Parathyroid adenoma (tissue), 2 donors: ENCODE measurements at regions not wholly inside any gene's neighbourhood (a gene's known extent, or its start where the extent isn't known, plus 50 kb on each side); places are given as distances from the start of the nearest gene placed in this dataset.

Source experiments
- H2AFZ ChIP-seq: fragments of 300-600 bp; sonication (generic); one replicate; pipeline ENCODE4 v1.7.0; 2017; ENCODE audit warnings: antibody characterized with exemption, mild to moderate bottlenecking
- H3K27ac ChIP-seq: fragments of 300-600 bp; sonication (generic); one replicate; pipeline ENCODE4 v1.7.0; 2017
- H3K27me3 ChIP-seq: fragments of 300-600 bp; sonication (generic); one replicate; pipeline ENCODE4 v1.7.0; 2017; ENCODE audit warnings: low read length; ENCODE audit not compliant: control insufficient read depth, insufficient read depth
- H3K36me3 ChIP-seq: fragments of 300-600 bp; sonication (generic); one replicate; pipeline ENCODE4 v1.7.0; 2017; ENCODE audit warnings: low read length; ENCODE audit not compliant: control insufficient read depth, insufficient read depth
- H3K4me1 ChIP-seq: fragments of 300-600 bp; sonication (generic); one replicate; pipeline ENCODE4 v1.7.0; 2017; ENCODE audit warnings: control low read depth
- H3K4me2 ChIP-seq: fragments of 300-600 bp; sonication (generic); one replicate; pipeline ENCODE4 v1.7.0; 2017; ENCODE audit warnings: low read length
- H3K4me3 ChIP-seq: fragments of 300-600 bp; sonication (generic); one replicate; pipeline ENCODE4 v1.7.0; 2017; ENCODE audit warnings: low read depth, low read length
- H3K79me2 ChIP-seq: fragments of 300-600 bp; sonication (generic); one replicate; pipeline ENCODE4 v1.7.0; 2017; ENCODE audit warnings: control low read depth
- H3K9ac ChIP-seq: fragments of 300-600 bp; sonication (generic); one replicate; pipeline ENCODE4 v1.7.0; 2017; ENCODE audit warnings: mild to moderate bottlenecking
- H3K9me3 ChIP-seq: fragments of 300-600 bp; sonication (generic); one replicate; pipeline ENCODE4 v1.7.0; 2017; ENCODE audit warnings: low read length; ENCODE audit not compliant: control insufficient read depth
- TF ChIP-seq, protein P1 (sequence below): fragments of 300-600 bp; sonication (generic); IDR thresholded peaks from one replicate; pipeline ENCODE4 v1.7.0; 2017; ENCODE audit warnings: antibody characterized with exemption, mild to moderate bottlenecking
- donor health status: primary hyperparathyroidism.

DNA sequence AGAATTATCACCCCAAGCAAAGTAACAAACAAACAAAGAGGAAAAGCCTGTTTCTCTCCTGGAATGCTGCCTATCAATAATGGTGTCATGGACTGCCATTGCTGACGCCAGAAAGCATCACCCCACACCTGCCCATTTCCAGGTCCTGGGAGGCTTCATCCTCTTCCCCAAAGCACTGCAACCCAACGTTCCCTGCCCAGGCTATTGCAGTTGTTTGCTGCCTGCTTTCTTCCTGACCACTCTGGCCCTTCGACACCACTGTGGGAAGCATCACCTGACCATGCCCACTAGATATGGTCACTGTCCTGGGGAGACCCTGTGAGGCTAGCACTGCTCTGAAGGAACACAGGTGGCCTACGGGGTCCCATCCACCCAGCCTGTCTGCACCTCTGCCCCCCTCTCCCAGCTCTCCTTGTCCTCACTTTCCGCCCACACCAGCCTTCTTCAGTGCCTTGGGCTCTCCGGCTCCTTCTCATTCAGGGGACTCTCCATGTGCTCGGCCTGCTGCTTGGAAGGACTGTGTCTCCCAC, 439.6 kb downstream of the GLRX3 start:
- H3K9ac ChIP-seq = no peak overlapping the region
- H3K4me1 ChIP-seq = no peaks in the 10 kb centered on the region
- H3K36me3 ChIP-seq = no peaks in the 10 kb centered on the region
- no peaks in the 10 kb centered on the region for H3K9me3 ChIP-seq
- no peak overlapping the region for H3K4me2 ChIP-seq
- no peaks in the 10 kb centered on the region for H3K27me3 ChIP-seq
- H3K4me3 ChIP-seq = no peak overlapping the region
- no peaks in the 10 kb centered on the region for H3K79me2 ChIP-seq
- no peak overlapping the region for H3K27ac ChIP-seq
- H2AFZ ChIP-seq = no peak overlapping the region
- TF ChIP-seq, protein P1, sequence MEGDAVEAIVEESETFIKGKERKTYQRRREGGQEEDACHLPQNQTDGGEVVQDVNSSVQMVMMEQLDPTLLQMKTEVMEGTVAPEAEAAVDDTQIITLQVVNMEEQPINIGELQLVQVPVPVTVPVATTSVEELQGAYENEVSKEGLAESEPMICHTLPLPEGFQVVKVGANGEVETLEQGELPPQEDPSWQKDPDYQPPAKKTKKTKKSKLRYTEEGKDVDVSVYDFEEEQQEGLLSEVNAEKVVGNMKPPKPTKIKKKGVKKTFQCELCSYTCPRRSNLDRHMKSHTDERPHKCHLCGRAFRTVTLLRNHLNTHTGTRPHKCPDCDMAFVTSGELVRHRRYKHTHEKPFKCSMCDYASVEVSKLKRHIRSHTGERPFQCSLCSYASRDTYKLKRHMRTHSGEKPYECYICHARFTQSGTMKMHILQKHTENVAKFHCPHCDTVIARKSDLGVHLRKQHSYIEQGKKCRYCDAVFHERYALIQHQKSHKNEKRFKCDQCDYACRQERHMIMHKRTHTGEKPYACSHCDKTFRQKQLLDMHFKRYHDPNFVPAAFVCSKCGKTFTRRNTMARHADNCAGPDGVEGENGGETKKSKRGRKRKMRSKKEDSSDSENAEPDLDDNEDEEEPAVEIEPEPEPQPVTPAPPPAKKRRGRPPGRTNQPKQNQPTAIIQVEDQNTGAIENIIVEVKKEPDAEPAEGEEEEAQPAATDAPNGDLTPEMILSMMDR = no peak

DNA sequence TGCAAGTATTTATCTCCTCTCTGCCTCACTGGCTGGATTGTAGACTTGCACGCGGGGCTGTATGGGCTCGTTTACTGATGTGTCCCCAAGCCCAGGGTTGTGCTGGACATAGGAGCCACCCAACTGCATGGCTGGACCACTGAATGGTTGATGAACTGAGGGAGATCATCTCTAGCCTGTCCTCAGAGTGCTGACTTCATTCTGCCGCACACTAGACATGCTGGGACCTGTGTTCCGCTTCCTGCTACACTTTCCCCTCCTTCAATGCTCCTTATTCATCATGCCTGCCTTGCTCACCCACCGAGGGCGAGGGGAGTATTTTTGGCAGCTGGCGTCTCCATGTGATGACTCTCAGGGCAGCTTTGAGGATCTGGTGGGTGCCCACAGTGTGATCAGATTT, 440.2 kb downstream of the GLRX3 start:
- H3K79me2 ChIP-seq = no peaks in the 10 kb centered on the region
- no peak overlapping the region for H3K27ac ChIP-seq
- no peak overlapping the region for H3K4me2 ChIP-seq
- TF ChIP-seq, protein P1 = no peak
- H3K4me3 ChIP-seq = no peak overlapping the region
- no peaks in the 10 kb centered on the region for H3K9me3 ChIP-seq
- H3K36me3 ChIP-seq = no peaks in the 10 kb centered on the region
- H3K27me3 ChIP-seq = no peaks in the 10 kb centered on the region
- no peaks in the 10 kb centered on the region for H3K4me1 ChIP-seq
- no peak overlapping the region for H2AFZ ChIP-seq
- no peak overlapping the region for H3K9ac ChIP-seq

DNA sequence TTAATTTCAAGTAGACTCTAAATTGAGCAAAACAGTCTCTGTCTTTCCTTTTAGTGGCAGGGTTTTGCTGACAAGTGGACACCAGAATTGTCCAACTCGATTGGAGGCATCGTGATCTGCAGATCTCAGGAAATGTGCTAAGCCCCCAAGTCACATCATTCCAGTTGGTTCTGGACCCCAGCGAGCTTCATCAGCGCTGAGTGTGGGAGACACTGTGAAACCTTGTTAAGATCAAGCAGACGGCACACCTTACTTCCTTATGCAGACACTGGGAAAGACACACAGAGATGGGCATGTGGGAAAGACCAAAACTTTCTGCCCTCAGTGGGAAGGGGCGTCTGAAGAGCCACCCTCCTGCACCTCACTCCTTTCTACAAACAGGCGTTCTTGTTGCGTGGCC, 440.8 kb downstream of the GLRX3 start:
- H3K9me3 ChIP-seq = no peaks in the 10 kb centered on the region
- no peaks in the 10 kb centered on the region for H3K4me1 ChIP-seq
- H3K36me3 ChIP-seq = no peaks in the 10 kb centered on the region
- no peak overlapping the region for H2AFZ ChIP-seq
- H3K4me3 ChIP-seq = no peak overlapping the region
- H3K79me2 ChIP-seq = no peaks in the 10 kb centered on the region
- no peaks in the 10 kb centered on the region for H3K27me3 ChIP-seq
- TF ChIP-seq, protein P1 = no peak
- H3K4me2 ChIP-seq = no peak overlapping the region
- no peak overlapping the region for H3K27ac ChIP-seq
- no peak overlapping the region for H3K9ac ChIP-seq

DNA sequence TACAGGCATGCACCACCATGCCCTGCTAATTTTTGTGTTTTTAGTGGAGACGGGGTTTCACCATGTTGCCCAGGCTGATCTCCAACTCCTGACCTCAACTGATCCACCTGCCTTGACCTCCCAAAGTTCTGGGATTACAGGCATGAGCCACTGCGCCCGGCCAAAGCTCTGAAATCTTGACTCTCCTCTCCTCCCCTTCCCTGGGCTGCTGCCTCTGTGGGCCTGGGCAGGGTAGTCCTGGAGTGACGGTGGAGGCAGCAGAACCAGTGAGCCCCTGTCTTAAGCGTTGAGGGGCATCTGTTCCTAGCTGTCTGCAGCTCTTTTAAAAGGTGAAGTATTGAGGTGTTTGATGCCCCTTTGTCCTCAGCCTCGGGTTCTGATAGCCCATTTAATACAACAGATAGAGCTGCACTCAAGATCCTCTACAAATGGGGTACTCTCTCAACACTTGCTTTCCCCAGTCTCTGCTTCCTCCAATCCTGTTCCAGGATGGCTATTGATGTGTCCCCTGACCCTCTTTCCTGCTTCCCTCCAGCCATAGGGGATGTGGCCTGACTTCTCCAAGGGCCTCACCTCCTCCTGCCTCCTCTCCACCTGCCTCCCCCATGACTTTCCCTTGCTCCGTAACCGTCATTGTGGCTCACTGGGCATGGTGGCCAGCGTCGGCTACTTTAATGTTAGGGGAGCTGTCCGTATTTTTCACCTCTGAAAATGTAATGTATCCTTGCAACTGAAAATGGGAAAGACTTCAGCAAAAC, 442.5 kb downstream of the GLRX3 start:
- no peaks in the 10 kb centered on the region for H3K9me3 ChIP-seq
- TF ChIP-seq, protein P1 = no peak
- H2AFZ ChIP-seq = no peak overlapping the region
- H3K27ac ChIP-seq = no peak overlapping the region
- H3K4me2 ChIP-seq = no peak overlapping the region
- H3K4me1 ChIP-seq = no peaks in the 10 kb centered on the region
- H3K4me3 ChIP-seq = no peak overlapping the region
- H3K36me3 ChIP-seq = no peaks in the 10 kb centered on the region
- no peaks in the 10 kb centered on the region for H3K27me3 ChIP-seq
- no peaks in the 10 kb centered on the region for H3K79me2 ChIP-seq
- H3K9ac ChIP-seq = no peak overlapping the region

DNA sequence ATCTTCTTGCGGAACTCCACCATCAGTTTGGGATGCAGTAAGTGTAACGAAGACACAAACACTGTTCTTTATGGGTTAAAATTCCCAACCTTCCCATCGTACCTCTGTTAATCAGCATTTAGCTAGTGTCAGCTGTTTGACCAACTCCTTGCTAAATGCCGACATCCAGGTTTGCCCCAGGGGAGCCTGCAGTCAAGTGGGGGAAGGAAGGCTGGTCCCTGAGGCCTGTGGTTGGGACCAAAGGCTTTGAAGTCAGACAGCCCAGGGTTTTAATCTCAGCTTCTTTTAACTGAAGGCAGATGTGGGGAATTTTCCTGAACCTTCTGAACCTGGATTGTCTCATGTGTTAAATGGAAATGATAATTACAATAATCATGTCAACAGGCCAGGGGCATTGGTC, 443.7 kb downstream of the GLRX3 start:
- Histone ChIP-seq H3K9me3 (no peaks in the 10 kb centered on the region), H3K9ac (no peak overlapping the region), H3K4me2 (no peak overlapping the region), H3K4me1 (no peaks in the 10 kb centered on the region), H3K79me2 (no peaks in the 10 kb centered on the region), H2AFZ (no peak overlapping the region), H3K4me3 (no peak overlapping the region), H3K36me3 (no peaks in the 10 kb centered on the region), H3K27me3 (no peaks in the 10 kb centered on the region), H3K27ac (no peak overlapping the region)
- TF ChIP-seq, protein P1 = no peak
